ENCODE measurements at regions not wholly inside any gene's neighbourhood (a gene's known extent, or its start where the extent isn't known, plus 50 kb on each side); places are given as distances from the start of the nearest gene placed in this dataset.

GRCh38 chr7:15143936-15144335 is 241.4 kb upstream of the DGKB start:
- in situ Hi-C loops (cut with MboI; ENCODE audit: low sequenced_read_pairs in 4 of 4) (no loop called here), intact Hi-C loops (cut with DNase I; ENCODE audit: low total_unique reads) (no loop called here)
- Histone ChIP-seq H3K4me3 (no peak overlapping the region), H3K9me3 (no peaks in the 10 kb centered on the region), H3K27me3 (no peaks in the 10 kb centered on the region), H3K27ac (no peak overlapping the region), H3K36me3 (no peaks in the 10 kb centered on the region), H3K4me1 (no peaks in the 10 kb centered on the region)
- TF ChIP-seq POLR2A (IDR thresholded peaks at IDR 0.05): no peak
- no peak for TF ChIP-seq CTCF (IDR thresholded peaks at IDR 0.05 in 4 of 5, conservative IDR thresholded peaks at IDR 0.05 in 1 of 5)
- no peak for DNase-seq
- ATAC-seq: no peak

GRCh38 chr7:15143121-15143520 is 240.6 kb upstream of the DGKB start:
- in situ Hi-C loops (cut with MboI; ENCODE audit: low sequenced_read_pairs in 4 of 4) (no loop called here), intact Hi-C loops (cut with DNase I; ENCODE audit: low total_unique reads) (no loop called here)
- Histone ChIP-seq H3K36me3 (no peaks in the 10 kb centered on the region), H3K4me1 (no peaks in the 10 kb centered on the region), H3K4me3 (no peak overlapping the region), H3K9me3 (no peaks in the 10 kb centered on the region), H3K27ac (no peak overlapping the region), H3K27me3 (no peaks in the 10 kb centered on the region)
- ATAC-seq (no peak), DNase-seq (no peak)
- no peak for TF ChIP-seq CTCF (IDR thresholded peaks at IDR 0.05 in 4 of 5, conservative IDR thresholded peaks at IDR 0.05 in 1 of 5)
- no peak for TF ChIP-seq POLR2A (IDR thresholded peaks at IDR 0.05)

GRCh38 chr7:15140431-15140830 is 237.9 kb upstream of the DGKB start:
- DNase-seq (no peak), ATAC-seq (no peak)
- in situ Hi-C loops (cut with MboI; ENCODE audit: low sequenced_read_pairs in 4 of 4): no loop called here
- H3K27ac ChIP-seq: no peak overlapping the region
- H3K4me1 ChIP-seq: no peaks in the 10 kb centered on the region
- H3K27me3 ChIP-seq: no peaks in the 10 kb centered on the region
- H3K4me3 ChIP-seq: no peak overlapping the region
- intact Hi-C loops (cut with DNase I; ENCODE audit: low total_unique reads): no loop called here
- TF ChIP-seq POLR2A (IDR thresholded peaks at IDR 0.05): no peak
- no peak for TF ChIP-seq CTCF (IDR thresholded peaks at IDR 0.05 in 4 of 5, conservative IDR thresholded peaks at IDR 0.05 in 1 of 5)
- no peaks in the 10 kb centered on the region for H3K36me3 ChIP-seq
- H3K9me3 ChIP-seq: no peaks in the 10 kb centered on the region

- DNase-seq: no peak
- H3K27ac ChIP-seq: no peak overlapping the region
- H3K36me3 ChIP-seq: no peaks in the 10 kb centered on the region
- no peak for ATAC-seq
- H3K4me1 ChIP-seq: no peaks in the 10 kb centered on the region
- TF ChIP-seq POLR2A (IDR thresholded peaks at IDR 0.05) (no peak), CTCF (IDR thresholded peaks at IDR 0.05 in 4 of 5, conservative IDR thresholded peaks at IDR 0.05 in 1 of 5) (no peak)
- intact Hi-C loops (cut with DNase I; ENCODE audit: low total_unique reads): no loop called here
- no peaks in the 10 kb centered on the region for H3K27me3 ChIP-seq
- in situ Hi-C loops (cut with MboI; ENCODE audit: low sequenced_read_pairs in 4 of 4): no loop called here
- no peak overlapping the region for H3K4me3 ChIP-seq
- no peaks in the 10 kb centered on the region for H3K9me3 ChIP-seq
Measured at GRCh38 chr7:15131661-15132060, 229.1 kb upstream of the DGKB start.
